ENCODE measurements at regions not wholly inside any gene's neighbourhood (a gene's known extent, or its start where the extent isn't known, plus 50 kb on each side); places are given as distances from the start of the nearest gene placed in this dataset.
"Not testable (repeated sequence)": the region's sequence is repeated elsewhere in the genome, so short reads cannot be mapped to it uniquely, and the experiment has no call there.

DNA sequence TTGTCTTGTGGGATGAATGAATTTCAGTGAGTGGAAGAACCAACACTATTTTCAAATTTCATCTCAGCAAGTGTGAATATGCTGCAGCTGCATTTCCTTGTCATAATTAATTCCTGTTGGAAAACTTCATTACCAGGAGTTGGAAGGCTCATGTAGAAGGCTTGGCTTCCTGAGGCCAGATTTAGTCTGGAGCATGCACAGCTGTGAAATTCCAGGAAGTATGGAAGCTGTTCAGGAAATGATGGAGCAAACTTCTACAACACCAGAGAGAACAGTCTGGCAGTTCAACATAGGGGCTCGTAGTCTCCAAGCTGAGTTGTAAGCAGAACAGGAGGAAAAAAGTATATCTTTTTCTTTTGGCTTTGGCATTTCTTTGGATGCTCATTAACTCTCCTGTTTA lies 1439.9 kb upstream of the CELF2 start:
- Histone ChIP-seq H3K4me1 (peaks cover 0 to 21% (median 17%) of the 10 kb centered on the region in 4 donors), H3K27ac (peak overlapping the region in 3 of 4 donors; percentile 12 to 68 (median 66)), H3K36me3 (no peaks in the 10 kb centered on the region), H3K9me3 (no peaks in the 10 kb centered on the region), H3K4me3 (no peak overlapping the region), H3K27me3 (no peaks in the 10 kb centered on the region)
- no peak for TF ChIP-seq POLR2A (IDR thresholded peaks at IDR 0.05)
- TF ChIP-seq EP300 (IDR thresholded peaks at IDR 0.05): no peak
- no peak for TF ChIP-seq POLR2AphosphoS5 (IDR thresholded peaks at IDR 0.05)
- TF ChIP-seq CTCF (IDR thresholded peaks at IDR 0.05): no peak
- intact Hi-C loops (cut with DNase I): no loop called here
- no peak for DNase-seq
- 29 to 63% methylated on average over 1 of the region's 1 CpG for WGBS, 2 donors

DNA sequence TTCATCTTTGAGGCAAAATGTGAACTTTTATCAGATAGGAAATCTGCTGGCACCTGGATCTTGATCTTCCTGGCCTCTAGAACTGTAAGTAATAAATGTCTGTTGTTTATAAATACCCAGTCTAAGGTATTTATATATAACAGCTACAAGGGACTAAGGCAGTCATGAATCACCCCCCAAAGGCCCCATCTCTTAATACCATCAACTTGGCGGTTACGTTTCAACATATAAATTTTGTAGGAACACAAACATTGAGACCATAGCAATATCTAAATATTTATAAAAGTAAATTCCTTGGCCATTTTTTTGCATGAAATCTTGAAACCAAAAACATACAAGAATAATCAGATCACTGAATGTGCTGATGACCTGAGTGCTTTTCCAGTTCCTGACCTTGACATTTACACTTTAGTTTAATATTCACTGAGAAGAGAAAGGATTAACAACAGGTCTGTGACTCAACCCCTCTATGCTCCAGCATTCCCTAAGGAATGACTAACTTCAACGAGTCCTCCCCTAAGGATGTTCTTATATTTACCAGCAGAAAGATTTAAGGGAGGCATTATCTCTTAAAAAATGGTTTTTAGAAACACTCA lies 1438.5 kb upstream of the CELF2 start:
- H3K4me3 ChIP-seq: no peak overlapping the region
- H3K27ac ChIP-seq: peak overlapping the region in 3 of 4 donors; percentile 12 to 68 (median 66)
- no peaks in the 10 kb centered on the region for H3K27me3 ChIP-seq
- peaks cover 0 to 21% (median 17%) of the 10 kb centered on the region in 4 donors for H3K4me1 ChIP-seq
- intact Hi-C loops (cut with DNase I): no loop called here
- H3K9me3 ChIP-seq: no peaks in the 10 kb centered on the region
- TF ChIP-seq EP300 (IDR thresholded peaks at IDR 0.05): no peak
- TF ChIP-seq CTCF (IDR thresholded peaks at IDR 0.05): no peak
- TF ChIP-seq POLR2A (IDR thresholded peaks at IDR 0.05): no peak
- TF ChIP-seq POLR2AphosphoS5 (IDR thresholded peaks at IDR 0.05): no peak
- DNase-seq: no peak
- no peaks in the 10 kb centered on the region for H3K36me3 ChIP-seq
- WGBS, 2 donors: 65 to 75% methylated on average over 3 of the region's 3 CpGs

GRCh38 chr10:9582803-9583202 lies 1434.9 kb upstream of the CELF2 start:
- H3K27ac ChIP-seq; H3K9me3 ChIP-seq; H3K4me3 ChIP-seq; H3K27me3 ChIP-seq; intact Hi-C loops (cut with DNase I); DNase-seq; H3K36me3 ChIP-seq: not testable (repeated sequence)
- 66 to 81% methylated on average over 1 of the region's 1 CpG for WGBS, 2 donors
- H3K4me1 ChIP-seq: peaks cover 0 to 18% (median 15%) of the 10 kb centered on the region in 4 donors

DNA sequence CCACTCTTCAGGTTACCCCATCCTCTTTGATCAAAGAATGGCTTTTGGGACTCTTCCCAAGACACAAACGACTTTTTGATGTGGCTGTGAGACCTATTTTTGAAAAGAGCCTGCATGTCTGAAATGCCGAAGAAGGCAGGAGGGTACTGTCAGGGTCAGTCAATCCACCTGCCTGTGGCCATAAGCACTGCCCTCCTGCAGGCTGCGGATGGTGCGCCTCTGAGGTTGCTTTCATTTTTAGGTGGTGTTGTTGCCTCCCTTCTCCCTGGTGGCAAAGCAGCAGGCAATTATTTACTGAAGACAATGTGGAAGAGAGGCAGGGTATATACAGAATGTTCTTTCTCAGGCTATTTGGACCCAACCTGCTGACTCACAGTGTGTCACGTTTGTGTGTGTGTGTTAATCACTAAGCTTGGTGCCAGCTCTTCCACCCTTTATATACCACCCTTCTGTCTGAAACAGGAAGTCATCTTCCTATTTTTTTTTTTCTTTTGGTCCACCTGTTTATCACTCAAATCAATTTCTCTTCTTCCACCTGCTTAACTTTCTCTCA lies 1421.2 kb upstream of the CELF2 start:
- 68 to 70% methylated on average over 5 of the region's 5 CpGs for WGBS, 2 donors
- H3K9me3 ChIP-seq: no peaks in the 10 kb centered on the region
- no peak for DNase-seq
- H3K27me3 ChIP-seq: no peaks in the 10 kb centered on the region
- H3K4me1 ChIP-seq: peaks cover 0 to 20% (median 10%) of the 10 kb centered on the region in 4 donors
- intact Hi-C loops (cut with DNase I): no loop called here
- H3K27ac ChIP-seq: peak overlapping the region in 2 of 4 donors; percentile 20 to 26
- no peak overlapping the region for H3K4me3 ChIP-seq
- TF ChIP-seq POLR2AphosphoS5 (IDR thresholded peaks at IDR 0.05): no peak
- no peak for TF ChIP-seq CTCF (IDR thresholded peaks at IDR 0.05)
- no peak for TF ChIP-seq EP300 (IDR thresholded peaks at IDR 0.05)
- TF ChIP-seq POLR2A (IDR thresholded peaks at IDR 0.05): no peak
- no peaks in the 10 kb centered on the region for H3K36me3 ChIP-seq

DNA sequence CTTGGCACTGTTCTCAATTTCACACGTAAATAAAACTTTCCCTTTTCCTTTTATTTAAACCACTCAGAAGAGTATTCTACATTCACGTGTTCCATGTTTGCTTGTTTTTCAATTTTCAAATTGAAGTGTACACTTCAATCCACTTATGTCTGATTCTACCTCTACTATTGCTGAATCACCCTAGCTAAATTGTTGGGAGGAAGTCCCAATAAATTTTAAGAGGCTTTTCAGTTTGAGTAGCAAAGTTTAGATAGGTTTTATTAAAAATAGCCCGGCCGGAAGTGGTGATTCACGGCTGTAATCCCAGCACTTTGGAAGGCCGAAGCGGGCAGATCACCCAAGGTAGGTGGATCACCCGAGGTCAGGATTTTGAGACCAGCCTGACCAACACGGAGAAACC lies 1414.7 kb upstream of the CELF2 start:
- WGBS, 2 donors: 58 to 69% methylated on average over 9 of the region's 9 CpGs
- intact Hi-C loops (cut with DNase I): no loop called here

More for the DNA sequence above, 1414.7 kb upstream of the CELF2 start:
- TF ChIP-seq POLR2AphosphoS5 (IDR thresholded peaks at IDR 0.05): no peak
- TF ChIP-seq CTCF (IDR thresholded peaks at IDR 0.05): no peak
- no peak for TF ChIP-seq POLR2A (IDR thresholded peaks at IDR 0.05)
- no peak for TF ChIP-seq EP300 (IDR thresholded peaks at IDR 0.05)
- H3K9me3 ChIP-seq: no peaks in the 10 kb centered on the region
- H3K4me3 ChIP-seq: no peak overlapping the region
- H3K4me1 ChIP-seq: peaks cover 0 to 12% (median 9%) of the 10 kb centered on the region in 4 donors
- no peaks in the 10 kb centered on the region for H3K36me3 ChIP-seq
- H3K27ac ChIP-seq: no peak overlapping the region
- no peaks in the 10 kb centered on the region for H3K27me3 ChIP-seq
- DNase-seq: no peak
